Activated B cell treated with CpG ODN at 0.5 μM for 24 hours (primary cell): ENCODE measurements at regions not wholly inside any gene's neighbourhood (a gene's known extent, or its start where the extent isn't known, plus 50 kb on each side); places are given as distances from the start of the nearest gene placed in this dataset.

ENCODE experiments used
- ATAC-seq: fragments of 200-7000 bp; cut with Tn5 transposase; one replicate; pipeline ENCODE4 v1.10.0; 2021; ENCODE audit warnings: low read depth, mild to moderate bottlenecking, moderate library complexity
- CTCF ChIA-PET: fragments of 350-600 bp; sonication (Branson Sonifier 250); formaldehyde crosslinking; loops from one replicate; lab custom pipeline; 2021; ENCODE audit warnings: antibody characterized with exemption; lab: Charles Lee
- POLR2A ChIA-PET: fragments of 350-600 bp; sonication (Branson Sonifier 250); formaldehyde crosslinking; loops from one replicate; lab custom pipeline; 2021; ENCODE audit warnings: antibody characterized with exemption; lab: Charles Lee
- DNase-seq: peaks from one replicate; pipeline ENCODE4 v3.0.0; 2022
- H3K27ac Mint-ChIP-seq: one replicate; pipeline ENCODE4 v1.8.0; 2020; ENCODE audit warnings: mixed read lengths
- H3K27me3 Mint-ChIP-seq: one replicate; pipeline ENCODE4 v1.8.0; 2021; ENCODE audit warnings: mixed read lengths
- H3K36me3 Mint-ChIP-seq: one replicate; pipeline ENCODE4 v1.8.0; 2021; ENCODE audit warnings: low read depth, mixed read lengths
- H3K4me1 Mint-ChIP-seq: one replicate; pipeline ENCODE4 v1.8.0; 2021; ENCODE audit warnings: mixed read lengths
- H3K4me3 Mint-ChIP-seq: one replicate; pipeline ENCODE4 v1.8.0; 2020; ENCODE audit warnings: mild to moderate bottlenecking, mixed read lengths
- H3K9me3 Mint-ChIP-seq: one replicate; pipeline ENCODE4 v1.8.0; 2020; ENCODE audit warnings: mixed read lengths
- CTCF ChIP-seq: fragments of 200-600 bp; IDR thresholded peaks from one replicate; pipeline ENCODE4 v1.8.0; 2022; ENCODE audit warnings: antibody characterized with exemption, mild to moderate bottlenecking
- intact Hi-C: fragments of 100-400 bp; cut with micrococcal nuclease; formaldehyde crosslinking; loops from one replicate; pipeline ENCODE4 v1.15.1; 2024

- no peak for DNase-seq
- H3K4me3 Mint-ChIP-seq = no peak overlapping the region
- no peak for ATAC-seq
- no peak for TF ChIP-seq CTCF
- H3K9me3 Mint-ChIP-seq = no peaks in the 10 kb centered on the region
- H3K4me1 Mint-ChIP-seq = no peaks in the 10 kb centered on the region
- intact Hi-C loops = no loop called here
- H3K27me3 Mint-ChIP-seq = no peaks in the 10 kb centered on the region
- no peaks in the 10 kb centered on the region for H3K36me3 Mint-ChIP-seq
- ChIA-PET POLR2A (no interaction called here), CTCF (no interaction called here)
- H3K27ac Mint-ChIP-seq = no peak overlapping the region
Measured at GRCh38 chr2:154532763-154533162, 165.7 kb upstream of the KCNJ3 start.

- H3K4me3 Mint-ChIP-seq = no peak overlapping the region
- no peak for TF ChIP-seq CTCF
- no peak overlapping the region for H3K27ac Mint-ChIP-seq
- intact Hi-C loops = no loop called here
- DNase-seq = no peak
- no peak for ATAC-seq
- CTCF ChIA-PET = no interaction called here
- H3K36me3 Mint-ChIP-seq = no peaks in the 10 kb centered on the region
- POLR2A ChIA-PET = no interaction called here
- H3K9me3 Mint-ChIP-seq = no peaks in the 10 kb centered on the region
- H3K27me3 Mint-ChIP-seq = no peaks in the 10 kb centered on the region
- no peaks in the 10 kb centered on the region for H3K4me1 Mint-ChIP-seq
Measured at GRCh38 chr2:154533300-154533940, 165.1 kb upstream of the KCNJ3 start.

GRCh38 chr2:154537024-154537423 lies 161.5 kb upstream of the KCNJ3 start:
- CTCF ChIA-PET = no interaction called here
- H3K27me3 Mint-ChIP-seq = no peaks in the 10 kb centered on the region
- no peak overlapping the region for H3K4me3 Mint-ChIP-seq
- no peak for ATAC-seq
- intact Hi-C loops = no loop called here
- DNase-seq = no peak
- no peaks in the 10 kb centered on the region for H3K4me1 Mint-ChIP-seq
- POLR2A ChIA-PET = no interaction called here
- TF ChIP-seq CTCF = no peak
- no peak overlapping the region for H3K27ac Mint-ChIP-seq
- no peaks in the 10 kb centered on the region for H3K9me3 Mint-ChIP-seq
- no peaks in the 10 kb centered on the region for H3K36me3 Mint-ChIP-seq

GRCh38 chr2:154537843-154538450 lies 160.5 kb upstream of the KCNJ3 start:
- Mint-ChIP-seq H3K4me1 (no peaks in the 10 kb centered on the region), H3K27me3 (no peaks in the 10 kb centered on the region), H3K4me3 (no peak overlapping the region), H3K9me3 (peaks cover 2% of the 10 kb centered on the region), H3K36me3 (no peaks in the 10 kb centered on the region), H3K27ac (no peak overlapping the region)
- no peak for ATAC-seq
- intact Hi-C loops = no loop called here
- TF ChIP-seq CTCF = no peak
- ChIA-PET POLR2A (no interaction called here), CTCF (no interaction called here)
- no peak for DNase-seq

GRCh38 chr2:154546341-154546740 lies 152.2 kb upstream of the KCNJ3 start:
- CTCF ChIA-PET = no interaction called here
- POLR2A ChIA-PET = no interaction called here
- ATAC-seq = no peak
- DNase-seq = no peak
- Mint-ChIP-seq H3K27me3 (no peaks in the 10 kb centered on the region), H3K4me3 (no peak overlapping the region), H3K9me3 (peaks cover 9% of the 10 kb centered on the region), H3K36me3 (no peaks in the 10 kb centered on the region), H3K27ac (no peak overlapping the region), H3K4me1 (no peaks in the 10 kb centered on the region)
- no peak for TF ChIP-seq CTCF
- intact Hi-C loops = no loop called here
